ENCODE measurements at regions not wholly inside any gene's neighbourhood (a gene's known extent, or its start where the extent isn't known, plus 50 kb on each side); places are given as distances from the start of the nearest gene placed in this dataset.

- TF ChIP-seq, protein P1, sequence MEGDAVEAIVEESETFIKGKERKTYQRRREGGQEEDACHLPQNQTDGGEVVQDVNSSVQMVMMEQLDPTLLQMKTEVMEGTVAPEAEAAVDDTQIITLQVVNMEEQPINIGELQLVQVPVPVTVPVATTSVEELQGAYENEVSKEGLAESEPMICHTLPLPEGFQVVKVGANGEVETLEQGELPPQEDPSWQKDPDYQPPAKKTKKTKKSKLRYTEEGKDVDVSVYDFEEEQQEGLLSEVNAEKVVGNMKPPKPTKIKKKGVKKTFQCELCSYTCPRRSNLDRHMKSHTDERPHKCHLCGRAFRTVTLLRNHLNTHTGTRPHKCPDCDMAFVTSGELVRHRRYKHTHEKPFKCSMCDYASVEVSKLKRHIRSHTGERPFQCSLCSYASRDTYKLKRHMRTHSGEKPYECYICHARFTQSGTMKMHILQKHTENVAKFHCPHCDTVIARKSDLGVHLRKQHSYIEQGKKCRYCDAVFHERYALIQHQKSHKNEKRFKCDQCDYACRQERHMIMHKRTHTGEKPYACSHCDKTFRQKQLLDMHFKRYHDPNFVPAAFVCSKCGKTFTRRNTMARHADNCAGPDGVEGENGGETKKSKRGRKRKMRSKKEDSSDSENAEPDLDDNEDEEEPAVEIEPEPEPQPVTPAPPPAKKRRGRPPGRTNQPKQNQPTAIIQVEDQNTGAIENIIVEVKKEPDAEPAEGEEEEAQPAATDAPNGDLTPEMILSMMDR (IDR thresholded peaks at IDR 0.05; ENCODE audit: insufficient read depth, low read depth, low read length): no peak
- TF ChIP-seq EZH2 (IDR thresholded peaks at IDR 0.05; ENCODE audit: insufficient read depth, low read length): no peak
Measured at GRCh38 chr22:27173530-27173929, 516.1 kb downstream of the MIAT start.

Data from astrocyte (in vitro differentiated cells and primary cell).